ENCODE measurements at regions not wholly inside any gene's neighbourhood (a gene's known extent, or its start where the extent isn't known, plus 50 kb on each side); places are given as distances from the start of the nearest gene placed in this dataset.
"Not testable (repeated sequence)": the region's sequence is repeated elsewhere in the genome, so short reads cannot be mapped to it uniquely, and the experiment has no call there.

DNA sequence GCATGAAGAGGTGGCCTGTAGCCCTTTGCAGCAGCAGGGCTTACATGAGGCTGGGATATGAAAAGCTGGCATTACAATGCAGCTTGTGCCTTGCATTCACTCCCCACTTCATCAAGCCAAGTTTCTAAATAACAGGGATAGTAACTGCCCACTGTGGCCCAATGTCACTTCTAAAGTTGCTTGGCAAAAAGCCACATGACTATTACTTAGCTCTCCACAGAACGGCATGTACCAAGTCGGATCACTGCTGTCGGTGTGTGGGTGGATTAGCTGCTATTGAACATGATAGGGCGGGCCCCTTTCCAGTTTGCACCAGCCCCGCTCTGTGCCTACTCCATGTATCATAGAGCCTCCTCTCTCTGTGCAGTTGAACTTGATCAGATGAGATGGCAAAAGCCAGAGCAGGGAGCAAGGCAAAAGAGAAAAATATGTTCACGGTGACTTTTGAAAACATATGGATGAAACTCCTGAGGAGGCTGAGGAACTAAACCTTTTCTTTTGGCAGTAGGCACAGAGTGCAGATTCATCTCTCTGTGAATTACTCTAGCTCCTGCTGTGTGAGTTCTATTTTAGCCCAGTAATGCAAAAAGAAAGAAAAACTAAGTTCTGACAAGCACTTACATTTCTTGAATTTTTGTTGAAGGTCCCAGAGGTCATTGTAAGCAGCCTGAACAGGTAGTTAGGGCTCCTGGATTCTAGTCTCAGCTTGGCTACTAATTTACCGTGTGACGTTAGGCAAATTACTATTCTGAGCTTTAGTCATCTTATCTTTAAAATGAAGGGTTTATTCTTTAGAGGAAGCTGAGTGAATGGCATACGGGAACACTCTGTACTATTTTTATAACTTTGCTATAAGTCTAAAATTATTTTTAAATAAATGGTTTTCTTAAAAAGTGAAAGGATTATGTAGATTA lies 125.6 kb upstream of the NBPF9 start:
- H3K79me2 ChIP-seq (ENCODE audit: control insufficient read depth, insufficient read depth, low read length); in situ Hi-C loops (cut with MboI); H3K36me3 ChIP-seq (ENCODE audit: control insufficient read depth in 2 of 2, insufficient read depth in 2 of 2, low read length in 1 of 2); POLR2A ChIA-PET; H3K9me3 ChIP-seq (replicated peaks; ENCODE audit: control insufficient read depth, insufficient read depth, low read length); DNase-seq (ENCODE audit: low read depth, low spot score); H3K27me3 ChIP-seq (replicated peaks in 1 of 2; ENCODE audit: control insufficient read depth in 2 of 2, insufficient read depth in 2 of 2, low read length in 1 of 2); H3K27ac ChIP-seq (ENCODE audit: control insufficient read depth, insufficient read depth); H3K4me1 ChIP-seq (ENCODE audit: control insufficient read depth, insufficient read depth, low read length); H3K4me3 ChIP-seq; FAIRE-seq; H3K4me2 ChIP-seq (ENCODE audit: control insufficient read depth, insufficient read depth); BruUV-seq (replicated peaks); H3K9ac ChIP-seq (ENCODE audit: control insufficient read depth, insufficient read depth, low read length); SMC1A ChIA-PET (ENCODE audit: uncharacterized antibody, unreplicated experiment); CTCF ChIA-PET; H2AFZ ChIP-seq (ENCODE audit: control insufficient read depth, low read depth, low read length); intact Hi-C loops (cut with micrococcal nuclease; ENCODE audit: unreplicated experiment); RAD21 ChIA-PET (ENCODE audit: unreplicated experiment); H4K20me1 ChIP-seq (ENCODE audit: control insufficient read depth, insufficient read depth): not testable (repeated sequence)
- ATAC-seq, result peak; percentile 46; the same call in 2 of the 3 replicates
- no CpG with 5 or more reads among the region's 9 CpGs for WGBS (ENCODE audit: insufficient coverage, insufficient replicate concordance, low lambda C conversion rate, missing lambda C conversion rate)

DNA sequence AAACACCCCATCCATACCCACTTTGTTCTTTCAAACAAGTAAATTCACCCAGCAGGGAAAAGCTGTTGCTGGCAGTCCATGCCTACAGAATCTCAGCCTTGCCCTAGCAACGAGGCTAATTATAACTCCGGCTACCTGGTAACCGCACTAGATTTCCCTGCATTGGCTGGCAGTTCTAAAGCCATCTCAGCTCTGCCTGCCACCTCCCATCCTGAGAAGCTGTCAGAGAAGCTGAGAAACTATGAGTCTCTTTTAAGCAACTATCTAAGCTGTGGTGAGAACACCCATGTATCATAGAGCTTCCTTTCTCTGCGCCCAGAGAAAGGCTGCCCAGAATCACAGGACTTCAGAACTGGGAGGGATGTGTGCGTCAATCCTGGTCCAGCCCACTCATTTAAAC lies 126.5 kb upstream of the NBPF9 start:
- H2AFZ ChIP-seq (ENCODE audit: control insufficient read depth, low read depth, low read length); SMC1A ChIA-PET (ENCODE audit: uncharacterized antibody, unreplicated experiment); H3K4me2 ChIP-seq (ENCODE audit: control insufficient read depth, insufficient read depth); intact Hi-C loops (cut with micrococcal nuclease; ENCODE audit: unreplicated experiment); H3K79me2 ChIP-seq (ENCODE audit: control insufficient read depth, insufficient read depth, low read length); DNase-seq (ENCODE audit: low read depth, low spot score); H3K9ac ChIP-seq (ENCODE audit: control insufficient read depth, insufficient read depth, low read length); H3K27ac ChIP-seq (ENCODE audit: control insufficient read depth, insufficient read depth); CTCF ChIA-PET; H4K20me1 ChIP-seq (ENCODE audit: control insufficient read depth, insufficient read depth); in situ Hi-C loops (cut with MboI); H3K9me3 ChIP-seq (replicated peaks; ENCODE audit: control insufficient read depth, insufficient read depth, low read length); FAIRE-seq; POLR2A ChIA-PET; H3K27me3 ChIP-seq (replicated peaks in 1 of 2; ENCODE audit: control insufficient read depth in 2 of 2, insufficient read depth in 2 of 2, low read length in 1 of 2); H3K36me3 ChIP-seq (ENCODE audit: control insufficient read depth in 2 of 2, insufficient read depth in 2 of 2, low read length in 1 of 2); H3K4me1 ChIP-seq (ENCODE audit: control insufficient read depth, insufficient read depth, low read length); RAD21 ChIA-PET (ENCODE audit: unreplicated experiment); H3K4me3 ChIP-seq; BruUV-seq (replicated peaks): not testable (repeated sequence)
- ATAC-seq, result peak; percentile 37; the same call in 2 of the 3 replicates
- 71% methylated on average over 3 of the region's 5 CpGs for WGBS (ENCODE audit: insufficient coverage, insufficient replicate concordance, low lambda C conversion rate, missing lambda C conversion rate)

DNA sequence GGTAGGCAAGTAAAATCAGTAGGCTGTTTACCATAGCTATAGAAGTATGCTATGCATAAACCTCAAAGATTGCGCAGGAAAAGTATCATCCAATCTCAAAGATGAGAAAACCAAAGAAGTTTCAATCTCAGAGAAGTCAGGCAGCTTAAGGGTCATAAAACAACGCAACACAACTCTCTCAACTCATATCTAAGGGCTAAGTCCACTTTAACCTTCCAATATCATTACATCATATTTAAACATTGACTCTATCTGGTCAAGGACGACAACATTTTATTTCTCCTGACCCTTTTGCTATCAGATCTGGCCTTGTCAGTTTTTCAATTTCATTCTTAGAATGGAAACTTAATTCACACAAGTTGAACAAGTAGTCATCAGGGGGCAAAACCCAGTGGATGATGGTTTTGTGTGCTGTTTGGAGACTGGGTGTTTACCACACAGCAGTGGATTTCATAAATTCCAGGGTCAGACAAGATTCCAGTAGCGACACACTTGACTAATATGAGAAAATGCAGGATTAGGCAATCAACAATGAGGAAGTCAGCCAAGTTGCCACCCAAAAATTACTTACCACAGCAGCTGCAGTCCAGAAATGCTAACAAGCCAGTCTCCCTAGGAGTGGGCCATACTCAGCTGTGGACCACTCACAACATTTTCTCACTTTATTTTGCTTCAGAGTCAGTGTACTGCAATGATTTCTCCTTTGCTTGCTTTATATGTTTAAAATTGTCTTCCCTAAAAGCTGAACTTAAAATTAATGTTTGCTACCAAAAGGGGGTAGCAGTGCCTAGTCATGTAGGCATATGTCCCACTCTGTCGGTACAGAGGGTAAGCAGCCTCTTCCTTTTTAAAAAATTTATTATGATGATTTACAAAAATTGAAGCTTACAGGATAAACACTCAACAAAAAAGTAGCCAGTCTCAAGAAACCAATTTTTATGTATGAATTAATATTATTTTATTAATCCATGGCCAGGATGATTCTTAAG lies 131.9 kb upstream of the NBPF9 start:
- H3K4me3 ChIP-seq; POLR2A ChIA-PET; DNase-seq (ENCODE audit: low read depth, low spot score); in situ Hi-C loops (cut with MboI); H3K27me3 ChIP-seq (replicated peaks in 1 of 2; ENCODE audit: control insufficient read depth in 2 of 2, insufficient read depth in 2 of 2, low read length in 1 of 2); H3K9me3 ChIP-seq (replicated peaks; ENCODE audit: control insufficient read depth, insufficient read depth, low read length); H3K79me2 ChIP-seq (ENCODE audit: control insufficient read depth, insufficient read depth, low read length); CTCF ChIA-PET; H3K36me3 ChIP-seq (ENCODE audit: control insufficient read depth in 2 of 2, insufficient read depth in 2 of 2, low read length in 1 of 2); H3K27ac ChIP-seq (ENCODE audit: control insufficient read depth, insufficient read depth); H2AFZ ChIP-seq (ENCODE audit: control insufficient read depth, low read depth, low read length); ATAC-seq; intact Hi-C loops (cut with micrococcal nuclease; ENCODE audit: unreplicated experiment); H4K20me1 ChIP-seq (ENCODE audit: control insufficient read depth, insufficient read depth); RAD21 ChIA-PET (ENCODE audit: unreplicated experiment); H3K4me1 ChIP-seq (ENCODE audit: control insufficient read depth, insufficient read depth, low read length); H3K4me2 ChIP-seq (ENCODE audit: control insufficient read depth, insufficient read depth); H3K9ac ChIP-seq (ENCODE audit: control insufficient read depth, insufficient read depth, low read length); SMC1A ChIA-PET (ENCODE audit: uncharacterized antibody, unreplicated experiment); FAIRE-seq: not testable (repeated sequence)
- BruUV-seq (replicated peaks), result TSS peak; percentile 56
- no CpG with 5 or more reads among the region's 5 CpGs for WGBS (ENCODE audit: insufficient coverage, insufficient replicate concordance, low lambda C conversion rate, missing lambda C conversion rate)

DNA sequence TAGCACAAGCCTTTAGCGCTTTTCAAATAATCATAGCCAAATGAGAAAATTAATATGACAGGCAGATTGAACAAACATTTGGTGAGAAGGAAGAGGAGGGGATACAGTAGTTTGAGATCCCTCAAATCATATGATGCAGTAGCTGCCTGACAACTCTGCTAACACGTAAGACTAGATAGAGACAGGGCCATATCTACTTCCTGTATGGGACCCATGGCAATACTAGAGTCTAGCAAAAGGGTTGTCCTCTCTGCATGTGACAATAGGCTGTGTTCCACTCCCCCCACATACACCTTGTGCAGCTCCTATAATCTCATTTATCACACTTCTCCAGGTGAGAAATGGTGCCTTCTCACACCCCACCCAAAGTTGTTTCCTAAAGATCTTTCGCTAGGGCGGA lies 134.2 kb upstream of the NBPF9 start:
- H3K36me3 ChIP-seq (ENCODE audit: control insufficient read depth in 2 of 2, insufficient read depth in 2 of 2, low read length in 1 of 2); POLR2A ChIA-PET; H3K4me2 ChIP-seq (ENCODE audit: control insufficient read depth, insufficient read depth); CTCF ChIA-PET; SMC1A ChIA-PET (ENCODE audit: uncharacterized antibody, unreplicated experiment); H3K9ac ChIP-seq (ENCODE audit: control insufficient read depth, insufficient read depth, low read length); H3K9me3 ChIP-seq (replicated peaks; ENCODE audit: control insufficient read depth, insufficient read depth, low read length); H3K79me2 ChIP-seq (ENCODE audit: control insufficient read depth, insufficient read depth, low read length); RAD21 ChIA-PET (ENCODE audit: unreplicated experiment); H2AFZ ChIP-seq (ENCODE audit: control insufficient read depth, low read depth, low read length); in situ Hi-C loops (cut with MboI); ATAC-seq; H3K27me3 ChIP-seq (replicated peaks in 1 of 2; ENCODE audit: control insufficient read depth in 2 of 2, insufficient read depth in 2 of 2, low read length in 1 of 2); H3K4me1 ChIP-seq (ENCODE audit: control insufficient read depth, insufficient read depth, low read length); H3K27ac ChIP-seq (ENCODE audit: control insufficient read depth, insufficient read depth); H3K4me3 ChIP-seq; FAIRE-seq; intact Hi-C loops (cut with micrococcal nuclease; ENCODE audit: unreplicated experiment); DNase-seq (ENCODE audit: low read depth, low spot score); H4K20me1 ChIP-seq (ENCODE audit: control insufficient read depth, insufficient read depth): not testable (repeated sequence)
- WGBS (ENCODE audit: insufficient coverage, insufficient replicate concordance, low lambda C conversion rate, missing lambda C conversion rate), result 92% methylated on average over 2 of the region's 4 CpGs
- TSS peak; percentile 61 for BruUV-seq (replicated peaks)

Measured in GM12878 (cell line).